ENCODE measurements at regions not wholly inside any gene's neighbourhood (a gene's known extent, or its start where the extent isn't known, plus 50 kb on each side); places are given as distances from the start of the nearest gene placed in this dataset.
"Not testable (repeated sequence)": the region's sequence is repeated elsewhere in the genome, so short reads cannot be mapped to it uniquely, and the experiment has no call there.

DNA sequence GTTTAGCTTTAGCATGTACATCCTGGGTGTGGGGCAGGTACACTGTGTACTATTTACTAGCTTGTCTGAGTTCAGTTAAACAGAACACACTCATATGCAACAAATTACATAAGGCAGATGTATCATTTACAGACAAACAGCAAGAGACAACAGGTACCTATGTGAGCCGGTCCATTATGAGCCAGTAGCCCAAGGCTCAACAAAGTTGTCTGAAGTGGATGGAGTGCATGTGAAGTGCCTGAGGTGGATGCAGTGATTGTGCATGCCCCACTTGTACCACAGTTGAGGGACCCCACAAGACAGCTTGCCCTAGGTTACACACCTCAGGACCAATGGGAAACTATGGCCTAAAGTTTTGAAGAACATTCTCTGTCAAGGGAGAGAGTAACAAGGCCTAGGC lies 677.3 kb upstream of the TPTE start:
- TF ChIP-seq, protein P1, sequence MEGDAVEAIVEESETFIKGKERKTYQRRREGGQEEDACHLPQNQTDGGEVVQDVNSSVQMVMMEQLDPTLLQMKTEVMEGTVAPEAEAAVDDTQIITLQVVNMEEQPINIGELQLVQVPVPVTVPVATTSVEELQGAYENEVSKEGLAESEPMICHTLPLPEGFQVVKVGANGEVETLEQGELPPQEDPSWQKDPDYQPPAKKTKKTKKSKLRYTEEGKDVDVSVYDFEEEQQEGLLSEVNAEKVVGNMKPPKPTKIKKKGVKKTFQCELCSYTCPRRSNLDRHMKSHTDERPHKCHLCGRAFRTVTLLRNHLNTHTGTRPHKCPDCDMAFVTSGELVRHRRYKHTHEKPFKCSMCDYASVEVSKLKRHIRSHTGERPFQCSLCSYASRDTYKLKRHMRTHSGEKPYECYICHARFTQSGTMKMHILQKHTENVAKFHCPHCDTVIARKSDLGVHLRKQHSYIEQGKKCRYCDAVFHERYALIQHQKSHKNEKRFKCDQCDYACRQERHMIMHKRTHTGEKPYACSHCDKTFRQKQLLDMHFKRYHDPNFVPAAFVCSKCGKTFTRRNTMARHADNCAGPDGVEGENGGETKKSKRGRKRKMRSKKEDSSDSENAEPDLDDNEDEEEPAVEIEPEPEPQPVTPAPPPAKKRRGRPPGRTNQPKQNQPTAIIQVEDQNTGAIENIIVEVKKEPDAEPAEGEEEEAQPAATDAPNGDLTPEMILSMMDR (IDR thresholded peaks at IDR 0.05) = not testable (repeated sequence)
- TF ChIP-seq POLR2A (IDR thresholded peaks at IDR 0.05) = not testable (repeated sequence)
